HG02981 (cell line): ENCODE measurements at regions not wholly inside any gene's neighbourhood (a gene's known extent, or its start where the extent isn't known, plus 50 kb on each side); places are given as distances from the start of the nearest gene placed in this dataset.
"Not testable (repeated sequence)": the region's sequence is repeated elsewhere in the genome, so short reads cannot be mapped to it uniquely, and the experiment has no call there.

Source experiments
- ATAC-seq: cut with Tn5 transposase; IDR thresholded peaks from one replicate; pipeline ENCODE4 v1.9.1; 2021; ENCODE audit warnings: mild to moderate bottlenecking, moderate library complexity; ENCODE audit not compliant: unreplicated experiment

- ATAC-seq, result no peak
Observed at GRCh38 chr1:118479351-118479750, 294.3 kb upstream of the SPAG17 start.

- ATAC-seq, result no peak
Observed at GRCh38 chr1:118473825-118474224, 288.8 kb upstream of the SPAG17 start.

GRCh38 chr1:118464460-118464859 lies 279.4 kb upstream of the SPAG17 start:
- not testable (repeated sequence) for ATAC-seq

- ATAC-seq, result no peak
Observed at GRCh38 chr1:118461154-118461553, 276.1 kb upstream of the SPAG17 start.

- no peak for ATAC-seq
Observed at GRCh38 chr1:118459871-118460270, 274.8 kb upstream of the SPAG17 start.

GRCh38 chr1:118453856-118454255 lies 268.8 kb upstream of the SPAG17 start:
- ATAC-seq, result not testable (repeated sequence)

GRCh38 chr1:118445156-118445555 lies 260.1 kb upstream of the SPAG17 start:
- ATAC-seq, result no peak

- ATAC-seq, result no peak
Observed at GRCh38 chr1:118442214-118442613, 257.2 kb upstream of the SPAG17 start.

- no peak for ATAC-seq
Observed at GRCh38 chr1:118437664-118438063, 252.6 kb upstream of the SPAG17 start.

GRCh38 chr1:118429856-118430255 lies 244.8 kb upstream of the SPAG17 start:
- ATAC-seq, result no peak

GRCh38 chr1:118421868-118422350 lies 236.9 kb upstream of the SPAG17 start:
- no peak for ATAC-seq

- ATAC-seq, result no peak
Observed at GRCh38 chr1:118404024-118404423, 219.0 kb upstream of the SPAG17 start.

GRCh38 chr1:118397496-118397859 lies 212.4 kb upstream of the SPAG17 start:
- ATAC-seq, result no peak

GRCh38 chr1:118396829-118397495 lies 211.9 kb upstream of the SPAG17 start:
- ATAC-seq, result no peak

- ATAC-seq, result no peak
Observed at GRCh38 chr1:118396279-118396678, 211.3 kb upstream of the SPAG17 start.

GRCh38 chr1:118395430-118395991 lies 210.5 kb upstream of the SPAG17 start:
- ATAC-seq, result no peak

GRCh38 chr1:118390955-118391354 lies 205.9 kb upstream of the SPAG17 start:
- no peak for ATAC-seq

GRCh38 chr1:118388301-118388959 lies 203.4 kb upstream of the SPAG17 start:
- no peak for ATAC-seq

- no peak for ATAC-seq
Observed at GRCh38 chr1:118381197-118381869, 196.3 kb upstream of the SPAG17 start.

GRCh38 chr1:118377183-118377582 lies 192.2 kb upstream of the SPAG17 start:
- not testable (repeated sequence) for ATAC-seq

GRCh38 chr1:118371612-118372011 lies 186.6 kb upstream of the SPAG17 start:
- no peak for ATAC-seq

GRCh38 chr1:118370861-118371260 lies 185.8 kb upstream of the SPAG17 start:
- no peak for ATAC-seq
